Daoy (cell line): ENCODE measurements at regions not wholly inside any gene's neighbourhood (a gene's known extent, or its start where the extent isn't known, plus 50 kb on each side); places are given as distances from the start of the nearest gene placed in this dataset.
A peak's percentile ranks its signal among the peaks of the same experiment; 100 is the strongest.

ENCODE experiments used
- DNase-seq: peaks from one replicate; pipeline ENCODE4 v3.0.0-alpha.2; 2015; ENCODE audit warnings: low read depth

GRCh38 chr6:144878577-144878976, 593.4 kb downstream of the UTRN start:
- no peak for DNase-seq

- peak; percentile 24 for DNase-seq
These were observed 594.3 kb downstream of the UTRN start for GRCh38 chr6:144879436-144879835.

DNA sequence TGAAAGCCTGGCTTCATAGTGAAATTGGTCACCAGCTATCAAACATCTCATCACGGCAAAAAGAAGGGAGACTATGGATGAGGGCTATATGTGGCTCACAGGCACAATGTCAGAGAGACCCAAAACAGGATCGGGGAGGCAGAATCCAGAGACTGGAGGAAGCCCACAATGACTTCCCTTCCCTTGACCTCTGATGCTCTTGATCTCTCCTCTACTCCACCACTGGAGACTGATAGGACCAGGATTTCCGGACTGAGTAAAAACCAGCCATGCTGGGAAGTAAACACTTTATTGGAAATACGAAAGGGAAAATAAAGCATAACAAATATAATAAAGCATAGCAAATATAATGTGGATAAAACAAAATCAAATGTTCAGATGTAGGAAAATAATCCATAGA, 597.3 kb downstream of the UTRN start:
- DNase-seq = no peak

DNA sequence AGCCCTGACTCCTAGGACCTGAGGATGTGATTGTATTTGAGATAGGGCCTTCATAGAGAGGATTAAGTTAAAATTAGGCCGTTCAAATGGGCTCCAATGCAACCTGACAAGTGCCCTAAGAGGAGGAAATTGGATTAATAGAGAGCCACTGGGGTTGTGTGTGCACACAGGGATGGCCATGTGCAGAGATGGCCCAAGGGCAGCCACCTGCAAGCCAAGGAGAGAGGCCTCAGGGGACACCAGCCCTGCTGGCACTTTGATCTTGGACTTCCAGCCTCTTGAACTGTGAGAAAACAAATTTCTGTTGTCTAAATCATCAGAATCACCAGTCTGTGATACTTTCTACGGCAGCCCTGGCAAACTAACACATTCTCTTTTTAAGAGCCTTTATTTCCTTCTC, 598.8 kb downstream of the UTRN start:
- no peak for DNase-seq

GRCh38 chr6:144885817-144886216, 600.7 kb downstream of the UTRN start:
- no peak for DNase-seq

- DNase-seq = no peak
These were observed 601.5 kb downstream of the UTRN start for GRCh38 chr6:144886682-144887081.

DNA sequence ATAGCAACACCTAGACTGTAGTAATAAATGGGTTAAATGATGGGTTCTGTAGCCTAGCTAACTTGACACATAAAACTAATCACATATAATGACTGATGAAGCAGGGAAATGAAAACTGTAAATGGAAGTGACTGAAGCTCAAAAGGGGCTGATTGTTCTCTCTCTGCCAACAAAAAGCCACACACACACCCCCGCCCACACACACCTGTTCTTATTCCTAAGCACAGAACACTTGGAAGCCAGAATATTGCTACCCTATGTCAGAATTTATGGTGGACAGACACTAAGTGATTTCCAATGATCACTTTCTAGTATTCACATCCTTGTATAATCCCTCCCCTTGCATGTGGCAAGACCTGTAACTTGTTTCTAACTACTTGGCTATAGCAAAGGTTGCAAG, 603.5 kb downstream of the UTRN start:
- DNase-seq = no peak

DNA sequence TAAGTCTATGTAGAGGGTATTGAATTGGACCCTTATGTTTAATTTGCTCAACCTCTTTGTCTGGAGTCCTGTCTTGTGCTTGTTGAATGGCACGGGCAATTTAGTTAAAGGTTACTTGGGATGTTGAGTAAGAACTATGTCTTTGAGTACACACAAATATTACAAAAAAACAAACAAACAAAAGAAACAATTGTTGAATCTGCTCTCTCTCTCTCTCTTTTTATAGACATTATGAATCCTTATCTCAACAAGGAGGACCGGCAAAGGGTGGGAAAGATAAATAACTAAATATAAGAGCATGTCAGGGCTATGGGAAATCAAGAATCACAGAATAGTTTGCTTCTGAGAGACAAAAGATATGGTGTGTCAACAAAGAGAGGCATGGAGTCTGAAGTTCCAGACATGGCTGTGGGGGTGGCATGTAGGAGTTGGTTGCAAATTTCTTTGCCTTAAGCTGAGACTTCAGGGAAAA, 608.6 kb downstream of the UTRN start:
- no peak for DNase-seq

DNA sequence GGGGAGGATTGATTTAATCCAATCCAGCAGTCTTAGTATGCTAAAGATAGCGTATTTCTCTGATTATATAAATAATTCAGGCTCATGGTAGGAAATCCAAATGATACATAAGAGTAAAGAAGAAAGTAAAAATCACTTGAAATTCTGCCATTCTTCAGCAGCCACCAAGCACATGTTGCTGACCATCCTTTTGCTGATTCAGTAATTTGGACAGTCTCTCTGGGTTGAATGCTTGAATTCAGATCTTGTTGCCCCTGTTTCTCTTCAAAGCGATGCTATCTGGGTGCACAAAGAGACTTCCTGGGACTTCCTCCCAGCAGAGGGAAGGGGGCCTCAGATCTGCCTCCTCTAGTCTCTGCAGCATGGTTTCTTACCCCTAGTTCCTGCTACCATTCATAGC, 609.1 kb downstream of the UTRN start:
- no peak for DNase-seq

- no peak for DNase-seq
These were observed 610.5 kb downstream of the UTRN start for GRCh38 chr6:144895313-144896278.

GRCh38 chr6:144896289-144896688, 611.2 kb downstream of the UTRN start:
- no peak for DNase-seq

DNA sequence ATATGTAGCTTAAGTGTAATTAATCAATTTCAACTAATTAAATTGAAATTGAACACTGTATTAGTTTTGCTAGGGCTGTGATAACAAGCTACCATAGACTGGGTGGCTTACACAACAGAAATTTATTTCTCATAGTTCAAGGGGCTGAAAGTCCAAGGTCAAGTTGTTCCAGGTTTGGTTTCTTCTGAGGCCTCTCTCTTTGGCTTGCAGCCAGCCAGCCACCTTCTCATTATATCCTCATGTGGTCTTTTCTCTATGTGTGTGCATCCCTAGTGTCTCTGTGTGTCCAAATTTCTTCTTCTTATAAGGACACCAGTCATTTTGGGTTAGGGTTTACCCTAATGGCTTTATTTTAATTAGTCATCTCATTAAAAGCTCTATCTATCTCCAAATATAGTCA, 611.7 kb downstream of the UTRN start:
- no peak for DNase-seq

DNA sequence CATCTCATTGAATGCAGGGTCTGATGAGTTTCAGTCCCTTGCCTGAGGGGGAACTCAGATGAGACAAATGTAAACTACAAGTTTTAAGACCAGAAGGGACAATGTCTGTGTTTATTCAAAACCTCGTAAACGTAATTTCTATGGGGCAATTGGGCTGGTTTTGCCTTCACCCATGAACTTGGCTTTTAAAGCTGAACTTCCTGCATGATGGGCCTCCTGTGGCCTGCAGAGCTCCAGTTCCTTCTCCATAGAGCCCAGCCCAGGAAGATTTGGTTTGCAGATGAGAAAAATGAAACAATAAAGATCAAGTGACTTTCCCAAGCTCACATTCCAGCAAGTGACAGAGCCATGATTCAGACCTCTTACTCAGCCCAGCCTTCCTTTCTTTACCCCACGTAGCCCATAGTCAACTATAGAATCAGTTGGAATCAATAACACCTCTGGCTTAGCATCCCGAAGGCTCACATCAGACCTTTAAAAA, 612.3 kb downstream of the UTRN start:
- DNase-seq = peak; percentile 89

DNA sequence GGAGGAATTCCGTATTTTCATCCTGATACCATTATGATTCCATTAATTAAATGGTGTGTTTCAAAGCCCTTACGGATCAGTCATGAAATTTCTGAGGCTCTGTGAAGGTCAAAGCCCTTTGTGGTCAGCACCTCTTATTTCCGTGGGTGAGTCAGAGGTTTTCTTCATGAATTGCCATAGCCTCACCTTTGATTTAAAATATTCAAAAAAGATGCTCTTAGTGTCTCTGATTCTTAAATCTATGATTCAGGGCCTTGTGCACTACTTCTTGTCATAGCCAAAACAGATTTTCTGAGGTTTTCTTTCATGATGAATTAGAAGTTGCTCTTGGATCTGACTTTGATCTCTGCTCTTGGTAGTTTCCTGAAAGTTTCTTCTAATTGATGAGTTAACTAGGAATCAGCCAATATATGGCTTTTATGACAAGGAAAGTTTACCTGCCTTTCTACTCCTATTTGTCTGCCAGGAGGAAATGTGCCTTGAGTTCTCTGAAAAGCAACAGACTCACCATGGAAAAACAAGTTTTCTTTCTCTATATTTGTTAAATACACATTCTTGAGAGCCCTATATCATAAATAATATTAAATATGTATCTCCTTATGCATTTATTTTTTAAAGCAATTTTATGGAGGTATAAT, 613.0 kb downstream of the UTRN start:
- peak; percentile 69 for DNase-seq

GRCh38 chr6:144898741-144899140, 613.6 kb downstream of the UTRN start:
- DNase-seq = no peak

DNA sequence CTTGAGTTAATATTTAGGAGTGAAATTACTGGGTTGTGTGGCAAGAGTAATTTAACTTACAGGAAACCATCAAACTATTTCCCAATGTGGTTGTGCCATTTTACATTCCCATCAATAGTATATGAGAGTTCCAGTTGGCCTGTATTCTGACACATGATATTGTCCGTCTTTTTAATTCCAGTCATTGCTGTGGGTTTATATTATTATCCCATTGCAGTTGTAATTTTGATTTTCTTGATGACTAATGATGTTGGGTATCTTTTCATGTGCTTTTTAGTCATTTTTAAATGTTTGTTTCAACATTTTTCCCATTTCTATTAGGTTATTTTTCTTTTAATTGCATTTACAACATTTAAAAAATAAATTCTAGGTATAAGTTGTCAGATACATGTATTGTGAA, 614.0 kb downstream of the UTRN start:
- no peak for DNase-seq

- no peak for DNase-seq
These were observed 616.3 kb downstream of the UTRN start for GRCh38 chr6:144901412-144901811.

DNA sequence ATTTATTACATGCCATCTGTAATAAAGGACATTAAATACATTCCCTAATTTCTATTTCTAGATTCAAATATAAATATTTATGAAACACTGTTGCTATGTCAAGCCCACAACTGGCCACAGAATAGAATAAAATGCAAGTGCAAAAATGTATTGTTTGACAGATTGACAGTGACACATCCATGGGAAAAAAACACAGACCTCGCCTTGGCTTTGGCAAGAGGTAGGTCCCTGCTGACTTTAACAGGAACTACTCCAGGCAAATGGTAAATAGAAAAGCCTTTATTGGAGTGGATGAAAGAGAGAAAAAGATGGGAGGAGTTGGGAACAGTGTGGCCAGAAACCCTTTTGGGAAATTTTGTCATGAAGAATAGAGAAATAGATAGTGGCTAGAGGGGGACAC, 622.9 kb downstream of the UTRN start:
- DNase-seq = no peak

DNA sequence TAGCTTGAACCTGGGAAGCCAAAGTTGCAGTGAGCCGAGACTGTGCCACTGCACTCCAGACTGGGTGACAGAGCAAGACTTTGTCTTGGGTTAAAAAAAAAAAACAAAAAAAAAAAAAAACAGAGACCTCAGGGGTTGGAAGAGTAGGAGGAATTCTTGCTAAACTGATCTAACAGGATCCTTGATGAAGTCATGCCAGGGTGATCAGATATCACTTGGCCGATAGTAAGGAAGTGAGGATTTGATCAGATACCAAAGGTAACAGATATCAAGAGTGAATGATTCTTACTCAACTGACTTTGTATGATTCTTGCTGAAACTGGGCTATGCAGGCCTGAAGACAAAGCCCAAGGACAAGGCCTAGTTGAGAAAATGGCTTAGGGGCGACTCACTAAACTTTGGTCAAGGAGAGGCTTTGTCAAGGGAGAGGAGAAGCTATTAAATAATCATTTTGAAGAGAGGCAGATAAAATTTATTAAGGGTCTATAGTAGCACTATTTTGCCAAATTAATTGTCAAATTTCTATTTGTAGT, 624.7 kb downstream of the UTRN start:
- DNase-seq = no peak

DNA sequence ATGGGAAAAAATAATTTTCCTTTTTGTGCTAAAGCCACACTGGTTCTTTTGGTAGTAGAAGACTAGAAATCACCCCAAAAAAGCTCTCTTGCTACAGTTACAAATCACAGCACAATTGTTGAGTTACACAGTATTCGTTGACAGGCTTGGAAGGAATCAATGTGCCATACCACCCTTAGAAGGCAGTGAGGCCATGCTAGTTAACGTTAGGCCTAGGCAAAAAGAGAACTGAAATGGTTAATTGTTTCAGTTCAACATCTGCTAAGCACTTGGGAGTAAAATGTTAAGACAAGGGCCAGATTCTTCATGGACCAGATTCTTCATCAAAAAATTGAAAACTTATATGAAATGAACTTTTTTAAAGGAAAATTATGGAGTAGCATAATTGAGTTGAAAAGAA, 626.2 kb downstream of the UTRN start:
- no peak for DNase-seq

- DNase-seq = peak; percentile 64
These were observed 627.3 kb downstream of the UTRN start for GRCh38 chr6:144912474-144912873.

DNA sequence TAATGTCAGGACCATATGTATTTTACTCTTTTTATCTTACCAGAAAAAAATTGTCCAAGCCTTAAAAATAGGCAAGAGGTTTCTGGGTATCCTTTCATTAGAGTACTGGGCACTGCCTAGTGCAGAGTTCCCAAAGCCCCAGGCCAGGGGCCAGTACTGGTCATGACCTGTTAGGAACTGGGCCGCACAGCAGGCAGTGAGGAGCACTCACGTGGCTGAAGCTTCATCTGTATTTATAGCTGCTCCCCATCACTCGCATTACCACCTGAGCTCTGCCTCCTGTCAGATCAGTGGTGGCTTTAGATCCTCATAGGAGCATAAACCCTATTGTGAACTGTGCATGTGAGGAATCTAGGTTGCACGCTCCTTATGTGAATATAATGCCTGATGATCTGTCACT, 632.9 kb downstream of the UTRN start:
- no peak for DNase-seq

DNA sequence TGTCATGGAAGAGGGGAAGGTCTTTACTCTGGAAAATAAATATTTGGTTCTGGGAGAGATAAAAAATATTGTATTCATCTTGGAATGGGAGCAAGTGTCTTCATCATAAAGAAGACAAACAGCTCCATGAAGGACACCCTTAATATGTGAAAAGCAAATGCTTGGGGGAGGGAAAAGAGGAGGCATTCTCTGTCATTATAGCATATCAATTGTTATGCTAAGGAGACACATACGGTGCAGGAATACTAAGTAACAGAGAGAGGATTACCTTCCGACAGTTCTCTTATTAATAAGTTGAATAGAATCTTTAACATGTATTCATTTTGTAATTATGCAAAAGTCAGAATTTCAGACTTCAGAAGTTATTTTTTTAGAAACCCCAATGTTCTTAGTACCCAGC, 634.4 kb downstream of the UTRN start:
- no peak for DNase-seq
